ENCODE measurements at regions not wholly inside any gene's neighbourhood (a gene's known extent, or its start where the extent isn't known, plus 50 kb on each side); places are given as distances from the start of the nearest gene placed in this dataset.

DNA sequence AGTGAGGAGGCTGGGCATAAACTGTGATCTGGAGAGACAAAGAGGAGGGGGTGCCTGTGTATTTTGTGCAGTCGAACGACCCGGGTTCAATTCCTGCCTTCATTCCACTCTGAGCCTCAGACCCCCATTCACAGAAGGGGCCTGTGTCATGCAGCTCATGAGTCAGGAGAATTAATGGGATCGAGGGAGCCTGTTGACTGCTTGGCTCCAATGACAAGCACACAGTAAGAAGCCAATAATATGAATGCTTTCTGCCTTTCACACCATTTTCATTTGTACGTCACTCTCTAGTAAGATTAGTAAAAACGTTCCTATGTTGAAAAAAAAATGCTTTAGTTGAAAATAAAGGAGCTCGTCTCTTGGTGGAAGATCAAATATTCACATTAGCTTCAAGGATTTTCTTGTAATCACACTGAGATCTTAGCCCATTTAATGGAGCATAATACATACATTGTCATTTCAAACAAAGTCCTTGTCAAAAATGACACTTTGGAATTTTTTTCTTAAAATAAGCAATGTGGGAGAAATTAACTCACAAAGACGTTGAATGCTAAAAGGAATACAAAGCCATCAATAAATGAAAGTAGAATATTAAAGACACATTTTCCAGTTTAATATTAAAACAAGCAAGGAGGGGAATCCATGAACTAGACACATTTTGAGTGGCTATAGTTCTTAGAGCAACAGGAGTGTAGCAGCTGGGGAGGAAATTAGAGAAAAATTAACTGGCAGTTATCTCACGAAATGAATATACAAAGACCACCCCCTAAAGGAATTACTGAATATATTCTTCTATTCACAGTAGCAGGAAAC lies 246.7 kb upstream of the AFDN start:
- DNase-seq (ENCODE audit: low spot score) = no peak

DNA sequence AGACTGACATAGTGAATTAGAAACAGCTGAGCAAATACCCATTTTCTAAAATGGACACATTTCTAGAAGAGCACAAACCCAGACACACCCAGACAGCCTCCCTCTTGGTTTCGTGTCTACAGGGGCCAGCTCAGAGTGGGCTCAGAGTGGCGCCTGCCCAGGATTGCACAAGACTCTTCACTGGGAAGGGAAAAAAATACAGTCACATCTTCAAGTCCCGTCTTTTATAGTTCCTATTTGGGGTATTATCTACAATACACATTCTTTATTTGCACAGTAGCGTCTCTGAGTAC lies 246.1 kb upstream of the AFDN start:
- no peak for DNase-seq (ENCODE audit: low spot score)

DNA sequence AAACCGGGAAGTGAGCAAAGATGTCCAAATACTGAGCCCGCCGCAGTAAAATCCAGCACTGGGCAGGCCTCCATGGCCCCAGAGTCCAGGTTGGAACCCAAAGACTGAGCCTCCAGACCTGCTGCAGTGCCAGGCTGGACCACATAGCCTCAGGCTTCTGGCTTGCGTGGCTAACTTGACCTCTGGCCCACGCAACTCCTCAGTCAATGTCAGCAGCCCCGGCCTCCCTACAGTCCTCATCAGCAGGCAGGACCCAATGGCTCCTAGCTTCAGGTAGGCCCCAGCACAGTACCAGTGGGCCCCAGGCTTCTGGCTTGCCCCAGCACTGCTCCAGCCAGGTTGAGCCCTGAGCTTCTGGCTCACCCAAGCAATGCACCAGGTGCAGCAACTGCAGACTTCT lies 245.1 kb upstream of the AFDN start:
- DNase-seq (ENCODE audit: low spot score) = no peak

DNA sequence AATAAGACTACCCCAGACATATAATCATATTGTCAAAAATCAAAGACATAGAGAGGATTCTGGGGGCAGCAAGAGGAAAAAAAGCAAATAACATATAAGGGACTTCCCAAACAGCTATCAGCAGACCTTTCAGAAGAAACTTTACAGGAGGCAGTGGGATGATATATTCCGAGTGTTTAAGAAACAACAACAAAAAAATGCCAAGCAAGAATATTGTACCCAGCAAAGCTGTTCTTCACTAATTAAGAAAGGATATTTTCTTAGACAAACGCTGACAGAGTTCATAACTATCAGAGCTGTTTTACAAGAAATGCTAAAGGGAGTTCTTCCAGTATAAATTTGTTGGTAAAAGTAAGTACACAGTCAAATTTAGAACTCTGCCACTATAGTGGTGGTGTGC lies 243.3 kb upstream of the AFDN start:
- no peak for DNase-seq (ENCODE audit: low spot score)

DNA sequence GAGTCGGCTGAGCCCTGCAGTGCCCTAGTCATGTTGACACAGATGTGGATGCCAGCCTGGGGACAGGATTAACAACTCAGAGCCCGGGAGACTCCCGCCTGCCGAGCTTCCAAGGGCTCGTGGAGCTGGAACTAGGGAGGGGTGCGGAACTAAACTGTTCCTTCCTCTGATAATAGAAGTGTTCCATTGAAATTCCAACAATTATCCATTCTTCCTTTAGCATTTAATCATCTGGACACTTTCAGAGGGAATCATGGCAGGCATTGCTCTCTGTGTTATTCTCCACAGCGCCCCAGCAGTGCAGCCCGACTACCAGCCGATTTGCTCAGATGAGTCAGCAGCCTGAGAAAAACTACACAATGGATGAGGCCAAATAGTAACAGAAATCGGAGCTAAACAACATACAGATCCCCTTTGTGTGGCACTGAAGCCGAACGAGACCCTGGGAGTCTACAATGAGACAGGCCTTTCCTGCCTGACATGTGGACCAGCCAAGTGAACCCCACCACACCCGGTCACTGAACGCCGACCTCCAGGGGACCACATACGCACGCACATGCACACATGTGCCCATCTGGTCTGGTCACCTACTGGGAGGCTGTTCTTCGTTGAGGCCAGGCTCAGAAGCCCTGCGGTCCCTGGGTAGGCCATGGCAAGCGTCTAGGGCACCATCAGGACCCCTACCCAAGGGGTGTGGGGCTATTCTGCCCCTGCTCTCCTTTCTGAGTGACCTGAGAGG lies 238.4 kb upstream of the AFDN start:
- no peak for DNase-seq (ENCODE audit: low spot score)

DNA sequence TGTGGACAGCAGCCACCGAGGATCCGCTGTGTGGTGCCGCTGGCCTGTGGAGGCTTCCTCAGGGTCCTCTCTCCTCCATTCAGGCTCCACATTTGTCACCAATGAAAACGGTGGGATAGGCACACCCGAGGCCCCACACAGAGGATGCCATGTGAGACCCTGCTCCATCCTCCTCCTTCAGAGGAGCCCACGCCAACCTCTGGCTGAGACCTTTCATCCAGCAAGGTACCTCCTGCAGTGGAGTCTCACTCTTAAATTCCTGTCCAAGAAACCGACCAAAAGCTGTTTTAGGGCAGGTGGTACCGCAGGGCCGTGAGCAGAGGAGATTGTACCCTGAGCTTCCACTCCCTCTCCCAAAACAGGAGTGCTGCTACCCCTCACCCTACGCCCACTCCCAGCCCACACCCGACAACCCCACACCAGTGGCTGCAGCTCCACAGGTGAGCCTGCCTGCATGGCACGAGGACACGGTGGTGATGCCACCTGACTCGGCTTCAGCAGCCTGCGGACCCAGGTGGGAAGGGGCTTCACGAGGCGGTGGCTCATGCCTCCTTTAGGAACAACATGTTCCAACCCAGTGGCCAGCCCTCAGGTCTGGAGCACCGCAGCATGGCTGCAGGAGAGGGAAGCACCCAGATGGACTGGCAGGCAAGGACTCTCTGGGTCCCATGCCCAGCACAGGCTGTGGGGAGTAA lies 237.6 kb upstream of the AFDN start:
- DNase-seq (ENCODE audit: low spot score) = no peak

DNA sequence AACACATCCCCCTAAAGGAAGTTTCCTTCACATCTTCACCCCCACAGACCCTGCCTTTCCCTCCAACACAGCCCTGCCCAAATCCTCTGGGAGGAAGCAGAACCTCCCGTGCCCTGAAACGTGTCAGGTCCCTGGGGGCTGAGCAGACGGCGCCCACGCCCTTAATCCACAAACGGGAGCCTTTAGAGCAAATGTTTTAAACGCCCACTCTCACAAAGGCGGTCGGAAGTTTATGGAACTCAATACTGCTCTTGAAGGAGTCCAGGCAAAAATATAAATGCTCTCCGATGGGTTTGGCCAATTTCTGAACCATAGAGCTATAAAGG lies 237.1 kb upstream of the AFDN start:
- no peak for DNase-seq (ENCODE audit: low spot score)

DNA sequence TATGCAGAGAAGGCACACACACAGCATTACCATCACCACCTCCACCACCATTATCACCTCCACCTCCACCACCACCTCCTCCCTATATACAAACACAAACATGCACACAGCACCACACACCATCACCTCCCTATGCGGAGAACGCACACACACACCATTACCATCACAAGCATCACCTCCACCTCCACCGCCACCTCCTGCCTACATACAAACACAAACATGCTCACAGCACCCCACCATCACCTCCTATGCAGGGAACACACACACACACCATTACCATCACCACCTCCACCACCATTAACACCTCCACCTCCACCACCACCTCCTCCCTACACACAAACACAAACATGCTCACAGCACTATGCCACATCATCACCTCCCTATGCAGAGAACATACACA lies 236.5 kb upstream of the AFDN start:
- no peak for DNase-seq (ENCODE audit: low spot score)
